ENCODE measurements at regions not wholly inside any gene's neighbourhood (a gene's known extent, or its start where the extent isn't known, plus 50 kb on each side); places are given as distances from the start of the nearest gene placed in this dataset.
A peak's percentile ranks its signal among the peaks of the same experiment; 100 is the strongest.

- peak overlapping the region in 3 of 4 donors; percentile 29 to 39 (median 37) for H3K4me3 ChIP-seq
- H3K9me3 ChIP-seq = no peaks in the 10 kb centered on the region
- H3K27ac ChIP-seq = peak overlapping the region in 2 of 4 donors; percentile 14 to 35
- whole genome bisulfite sequencing, 2 donors = 21 to 32% methylated on average over 39 of the region's 39 CpGs
- H3K27me3 ChIP-seq = peaks cover 0 to 17% (median 10%) of the 10 kb centered on the region in 3 donors
- peaks cover 0 to 11% (median 1%) of the 10 kb centered on the region in 4 donors for H3K4me1 ChIP-seq
- H3K36me3 ChIP-seq = no peaks in the 10 kb centered on the region
- no peak for DNase-seq
- intact Hi-C loops (cut with DNase I) = no loop called here
- TF ChIP-seq CTCF (IDR thresholded peaks at IDR 0.05) = no peak
- no peak for TF ChIP-seq EP300 (IDR thresholded peaks at IDR 0.05)
- no peak for TF ChIP-seq POLR2AphosphoS5 (IDR thresholded peaks at IDR 0.05)
Measured at GRCh38 chr6:165805067-165805555, 142.1 kb upstream of the PDE10A start.

- H3K9me3 ChIP-seq = no peaks in the 10 kb centered on the region
- peak overlapping the region in 2 of 4 donors; percentile 14 to 35 for H3K27ac ChIP-seq
- peaks cover 0 to 17% (median 10%) of the 10 kb centered on the region in 3 donors for H3K27me3 ChIP-seq
- no peak for TF ChIP-seq POLR2AphosphoS5 (IDR thresholded peaks at IDR 0.05)
- no peak for TF ChIP-seq POLR2A (IDR thresholded peaks at IDR 0.05)
- TF ChIP-seq EP300 (IDR thresholded peaks at IDR 0.05) = no peak
- TF ChIP-seq CTCF (IDR thresholded peaks at IDR 0.05) = no peak
- H3K4me3 ChIP-seq = peak overlapping the region; percentile 12 to 39 (median 33)
- peaks cover 0 to 11% (median 2%) of the 10 kb centered on the region in 4 donors for H3K4me1 ChIP-seq
- no peak for DNase-seq
- WGBS, 2 donors = 10 to 14% methylated on average over 61 of the region's 61 CpGs
- H3K36me3 ChIP-seq = no peaks in the 10 kb centered on the region
- intact Hi-C loops (cut with DNase I) = no loop called here
Measured at GRCh38 chr6:165804331-165805066, 141.5 kb upstream of the PDE10A start.

- 84 to 91% methylated on average over 10 of the region's 10 CpGs for WGBS, 2 donors
- intact Hi-C loops (cut with DNase I) = no loop called here
- Histone ChIP-seq H3K4me3 (no peak overlapping the region), H3K36me3 (no peaks in the 10 kb centered on the region), H3K4me1 (peaks cover 0 to 10% (median 4%) of the 10 kb centered on the region in 4 donors), H3K27me3 (peaks cover 0 to 12% (median 9%) of the 10 kb centered on the region in 3 donors), H3K27ac (no peak overlapping the region), H3K9me3 (no peaks in the 10 kb centered on the region)
- DNase-seq = no peak
- TF ChIP-seq POLR2AphosphoS5 (IDR thresholded peaks at IDR 0.05) = no peak
- TF ChIP-seq EP300 (IDR thresholded peaks at IDR 0.05) = no peak
- TF ChIP-seq POLR2A (IDR thresholded peaks at IDR 0.05) = no peak
- no peak for TF ChIP-seq CTCF (IDR thresholded peaks at IDR 0.05)
Measured at GRCh38 chr6:165800337-165800736, 137.3 kb upstream of the PDE10A start.

- peaks cover 0 to 4% (median 2%) of the 10 kb centered on the region in 3 donors for H3K27me3 ChIP-seq
- intact Hi-C loops (cut with DNase I) = no loop called here
Measured at GRCh38 chr6:165799391-165800153, 136.5 kb upstream of the PDE10A start.

GRCh38 chr6:165798991-165799390, 135.9 kb upstream of the PDE10A start:
- H3K4me1 ChIP-seq = peaks cover 0 to 5% (median 0%) of the 10 kb centered on the region in 4 donors
- no peak for DNase-seq
- intact Hi-C loops (cut with DNase I) = no loop called here
- no peaks in the 10 kb centered on the region for H3K36me3 ChIP-seq
- no peaks in the 10 kb centered on the region for H3K27me3 ChIP-seq
- no peak overlapping the region for H3K27ac ChIP-seq
- no peak overlapping the region for H3K4me3 ChIP-seq
- H3K9me3 ChIP-seq = no peaks in the 10 kb centered on the region
- TF ChIP-seq EP300 (IDR thresholded peaks at IDR 0.05) = no peak
- TF ChIP-seq POLR2AphosphoS5 (IDR thresholded peaks at IDR 0.05) = no peak
- no peak for TF ChIP-seq CTCF (IDR thresholded peaks at IDR 0.05)
- WGBS, 2 donors = 89 to 94% methylated on average over 4 of the region's 4 CpGs

More at GRCh38 chr6:165799391-165800153, 136.5 kb upstream of the PDE10A start:
- WGBS, 2 donors = 79 to 84% methylated on average over 8 of the region's 8 CpGs
- Histone ChIP-seq H3K4me1 (peaks cover 0 to 5% (median 2%) of the 10 kb centered on the region in 4 donors), H3K9me3 (no peaks in the 10 kb centered on the region), H3K36me3 (no peaks in the 10 kb centered on the region), H3K4me3 (no peak overlapping the region), H3K27ac (no peak overlapping the region)
- peak; percentile 79 for DNase-seq
- TF ChIP-seq POLR2AphosphoS5 (IDR thresholded peaks at IDR 0.05) (peak in 2 of 4 donors; percentile 32 to 42), POLR2A (IDR thresholded peaks at IDR 0.05) (no peak)
